Mesenchymal stem cell (in vitro differentiated cells and primary cell): ENCODE measurements at regions not wholly inside any gene's neighbourhood (a gene's known extent, or its start where the extent isn't known, plus 50 kb on each side); places are given as distances from the start of the nearest gene placed in this dataset.

Experiments
- DNase-seq: peaks from one replicate; pipeline ENCODE4 v3.0.0-alpha.2; 2013
- H2AFZ ChIP-seq: one replicate; pipeline ENCODE4 v1.6.1; 2013; ENCODE audit warnings: low read depth, mild to moderate bottlenecking, control low read depth, inconsistent platforms, low read length, moderate library complexity
- H2AK5ac ChIP-seq: 2 replicates; pipeline ENCODE4 v1.6.1; 2013; ENCODE audit warnings: low read length, moderate library complexity, mild to moderate bottlenecking, inconsistent platforms; ENCODE audit not compliant: severe bottlenecking
- H2BK120ac ChIP-seq: one replicate; pipeline ENCODE4 v1.6.1; 2013; ENCODE audit warnings: low read depth, mild to moderate bottlenecking, inconsistent platforms, low read length, moderate library complexity
- H2BK12ac ChIP-seq, 2 experiments: one replicate each; pipeline ENCODE4 v1.6.1; 2013; ENCODE audit warnings: inconsistent platforms in 2 of 2, low read length in 2 of 2, mild to moderate bottlenecking in 2 of 2, moderate library complexity in 2 of 2, control low read depth in 1 of 2
- H2BK15ac ChIP-seq: one replicate; pipeline ENCODE4 v1.6.1; 2013; ENCODE audit warnings: mild to moderate bottlenecking, low read depth, inconsistent platforms; ENCODE audit not compliant: poor library complexity, severe bottlenecking
- H2BK5ac ChIP-seq: 2 replicates; pipeline ENCODE4 v1.6.1; 2013; ENCODE audit warnings: low read depth, mild to moderate bottlenecking, low read length, control low read depth, inconsistent platforms; ENCODE audit not compliant: poor library complexity, severe bottlenecking
- H3K14ac ChIP-seq, 2 experiments: one replicate each; pipeline ENCODE4 v1.6.1; 2013; ENCODE audit warnings: inconsistent platforms in 2 of 2, low read length in 2 of 2, control low read depth in 1 of 2, mild to moderate bottlenecking in 1 of 2, moderate library complexity in 1 of 2
- H3K18ac ChIP-seq, 2 experiments: one replicate each; pipeline ENCODE4 v1.6.1; 2013; ENCODE audit warnings: inconsistent platforms in 2 of 2, low read length in 2 of 2, control low read depth in 1 of 2, low read depth in 1 of 2, mild to moderate bottlenecking in 1 of 2
- H3K23ac ChIP-seq, 2 experiments: one replicate each; pipeline ENCODE4 v1.6.1; 2013; ENCODE audit warnings: inconsistent platforms in 2 of 2, low read length in 2 of 2, mild to moderate bottlenecking in 2 of 2, moderate library complexity in 2 of 2, control low read depth in 1 of 2
- H3K27ac ChIP-seq: 2 replicates; pipeline ENCODE4 v1.5.1; 2013; ENCODE audit warnings: mild to moderate bottlenecking, moderate library complexity, low read length, control low read depth, inconsistent platforms; ENCODE audit not compliant: poor library complexity, severe bottlenecking
- H3K27me3 ChIP-seq, 2 experiments: 2 replicates each; pipeline versions ENCODE4 v1.6.1 to v1.7.0; 2013; ENCODE audit warnings: low read length in 2 of 2, mild to moderate bottlenecking in 2 of 2, moderate library complexity in 2 of 2, control low read depth in 1 of 2, inconsistent platforms in 1 of 2; ENCODE audit not compliant: control insufficient read depth in 1 of 2, insufficient read depth in 1 of 2
- H3K36me3 ChIP-seq, 2 experiments: 2 replicates each; pipeline versions ENCODE4 v1.6.1 to v1.7.0; 2013; ENCODE audit warnings: low read length in 2 of 2, control low read depth in 1 of 2, inconsistent platforms in 1 of 2, low read depth in 1 of 2, mild to moderate bottlenecking in 1 of 2; ENCODE audit not compliant: insufficient read depth in 2 of 2, control insufficient read depth in 1 of 2
- H3K4ac ChIP-seq, 2 experiments: one replicate each; pipeline ENCODE4 v1.6.1; 2013; ENCODE audit warnings: inconsistent platforms in 2 of 2, low read length in 2 of 2, mild to moderate bottlenecking in 2 of 2, moderate library complexity in 2 of 2, control low read depth in 1 of 2, low read depth in 1 of 2
- H3K4me1 ChIP-seq: 2 replicates; pipeline ENCODE4 v1.6.1; 2013; ENCODE audit warnings: low read depth, low read length, control low read depth; ENCODE audit not compliant: control insufficient read depth, insufficient read depth
- H3K4me2 ChIP-seq: 2 replicates; pipeline ENCODE4 v1.6.1; 2013; ENCODE audit warnings: low read length, mild to moderate bottlenecking, inconsistent platforms; ENCODE audit not compliant: poor library complexity, severe bottlenecking
- H3K4me3 ChIP-seq, 2 experiments: 2 replicates each; pipeline versions ENCODE4 v1.5.1 to v1.7.0; 2013; ENCODE audit warnings: low read length in 2 of 2, mild to moderate bottlenecking in 2 of 2, control low read depth in 1 of 2, low read depth in 1 of 2; ENCODE audit not compliant: insufficient read depth in 1 of 2
- H3K79me1 ChIP-seq: replicated peaks from 2 replicates; pipeline ENCODE4 v1.6.1; 2013; ENCODE audit warnings: mild to moderate bottlenecking, control low read depth, low read length, inconsistent platforms; ENCODE audit not compliant: poor library complexity, severe bottlenecking
- H3K9ac ChIP-seq: 2 replicates; pipeline ENCODE4 v1.7.0; 2013; ENCODE audit warnings: mild to moderate bottlenecking, low read length, moderate library complexity
- H3K9me3 ChIP-seq: 2 replicates; pipeline ENCODE4 v1.7.0; 2013; ENCODE audit warnings: mild to moderate bottlenecking, low read length; ENCODE audit not compliant: control insufficient read depth
- H4K8ac ChIP-seq: one replicate; pipeline ENCODE4 v1.6.1; 2013; ENCODE audit warnings: inconsistent platforms, mild to moderate bottlenecking, low read length, moderate library complexity
- H4K91ac ChIP-seq: one replicate; pipeline ENCODE4 v1.6.1; 2013; ENCODE audit warnings: mild to moderate bottlenecking, low read length, inconsistent platforms
- WGBS: methylation state at CpG from one replicate; pipeline ENCODE4 v1.1.7; 2013; ENCODE audit warnings: mixed read lengths; 5-methylcytosine and 5-hydroxymethylcytosine counted together

GRCh38 chr12:83796531-83796930 is 1109.8 kb downstream of the TMTC2 start:
- Histone ChIP-seq H4K91ac (no peak overlapping the region), H3K4me2 (no peak overlapping the region), H2AFZ (no peak overlapping the region), H3K4me1 (no peaks in the 10 kb centered on the region), H2BK120ac (no peak overlapping the region), H2BK5ac (no peak overlapping the region), H3K18ac (no peak overlapping the region), H3K23ac (no peak overlapping the region), H3K36me3 (no peaks in the 10 kb centered on the region), H3K9me3 (no peaks in the 10 kb centered on the region), H3K4me3 (no peak overlapping the region), H3K14ac (no peak overlapping the region), H2BK15ac (no peak overlapping the region), H3K9ac (no peak overlapping the region), H2BK12ac (no peak overlapping the region), H3K27me3 (no peaks in the 10 kb centered on the region), H3K27ac (no peak overlapping the region), H2AK5ac (no peak overlapping the region), H3K79me1 (no peaks in the 10 kb centered on the region), H3K4ac (no peak overlapping the region), H4K8ac (no peak overlapping the region)
- WGBS = 71% methylated on average over 2 of the region's 3 CpGs
- no peak for DNase-seq

GRCh38 chr12:83793616-83794015 is 1106.9 kb downstream of the TMTC2 start:
- H2BK5ac ChIP-seq = no peak overlapping the region

GRCh38 chr12:83784298-83784890 is 1097.7 kb downstream of the TMTC2 start:
- H3K36me3 ChIP-seq = no peaks in the 10 kb centered on the region
- WGBS = 73% methylated on average over 6 of the region's 7 CpGs
- no peak for DNase-seq
- H2AFZ ChIP-seq = no peak overlapping the region
- H3K79me1 ChIP-seq = no peaks in the 10 kb centered on the region
- H3K14ac ChIP-seq = no peak overlapping the region
- no peak overlapping the region for H2BK120ac ChIP-seq
- H4K91ac ChIP-seq = no peak overlapping the region
- no peak overlapping the region for H4K8ac ChIP-seq
- H3K9me3 ChIP-seq = no peaks in the 10 kb centered on the region
- H2BK5ac ChIP-seq = no peak overlapping the region
- no peak overlapping the region for H2AK5ac ChIP-seq
- no peak overlapping the region for H2BK15ac ChIP-seq
- no peak overlapping the region for H3K27ac ChIP-seq
- H3K4ac ChIP-seq = no peak overlapping the region
- H2BK12ac ChIP-seq = no peak overlapping the region
- no peak overlapping the region for H3K4me3 ChIP-seq
- H3K18ac ChIP-seq = no peak overlapping the region
- H3K23ac ChIP-seq = no peak overlapping the region
- H3K4me2 ChIP-seq = no peak overlapping the region
- H3K27me3 ChIP-seq = no peaks in the 10 kb centered on the region
- H3K4me1 ChIP-seq = no peaks in the 10 kb centered on the region
- no peak overlapping the region for H3K9ac ChIP-seq

More at GRCh38 chr12:83793616-83794015, 1106.9 kb downstream of the TMTC2 start:
- Histone ChIP-seq H3K9ac (no peak overlapping the region), H2AK5ac (no peak overlapping the region), H3K4me1 (no peaks in the 10 kb centered on the region), H2BK15ac (no peak overlapping the region), H2BK12ac (no peak overlapping the region), H3K27me3 (no peaks in the 10 kb centered on the region), H3K27ac (no peak overlapping the region), H2AFZ (no peak overlapping the region), H4K8ac (no peak overlapping the region), H3K4me3 (no peak overlapping the region), H3K79me1 (no peaks in the 10 kb centered on the region), H3K14ac (no peak overlapping the region), H2BK120ac (no peak overlapping the region), H3K4me2 (no peak overlapping the region), H3K18ac (no peak overlapping the region), H3K4ac (no peak overlapping the region), H3K9me3 (no peaks in the 10 kb centered on the region), H3K23ac (no peak overlapping the region), H3K36me3 (no peaks in the 10 kb centered on the region), H4K91ac (no peak overlapping the region)
- no peak for DNase-seq

- Histone ChIP-seq H3K4me3 (no peak overlapping the region), H2BK120ac (no peak overlapping the region), H3K9me3 (peaks cover 19% of the 10 kb centered on the region), H3K27me3 (no peaks in the 10 kb centered on the region), H3K79me1 (no peaks in the 10 kb centered on the region), H3K27ac (no peak overlapping the region), H2AK5ac (no peak overlapping the region), H3K18ac (no peak overlapping the region), H2BK12ac (no peak overlapping the region), H3K14ac (no peak overlapping the region), H3K23ac (no peak overlapping the region), H3K9ac (no peak overlapping the region), H3K36me3 (no peaks in the 10 kb centered on the region), H4K91ac (no peak overlapping the region), H3K4ac (no peak overlapping the region), H2BK5ac (no peak overlapping the region), H3K4me2 (no peak overlapping the region), H3K4me1 (no peaks in the 10 kb centered on the region), H4K8ac (no peak overlapping the region), H2AFZ (no peak overlapping the region), H2BK15ac (no peak overlapping the region)
- DNase-seq = no peak
- 86% methylated on average over 2 of the region's 2 CpGs for WGBS
Observed at GRCh38 chr12:83779526-83779925, 1092.8 kb downstream of the TMTC2 start.
